Neural cell (in vitro differentiated cells): ENCODE measurements at regions not wholly inside any gene's neighbourhood (a gene's known extent, or its start where the extent isn't known, plus 50 kb on each side); places are given as distances from the start of the nearest gene placed in this dataset.

ENCODE experiments used
- CTCF ChIP-seq: fragments of 450-650 bp; IDR thresholded peaks from 2 replicates; pipeline ENCODE4 v1.5.1; 2014; ENCODE audit warnings: antibody characterized with exemption, mild to moderate bottlenecking, moderate library complexity; ENCODE audit not compliant: poor library complexity, severe bottlenecking
- EP300 ChIP-seq: fragments of 450-650 bp; conservative IDR thresholded peaks from 2 replicates; pipeline ENCODE4 v1.6.1; 2014; ENCODE audit warnings: antibody characterized with exemption, mild to moderate bottlenecking, moderate library complexity; ENCODE audit not compliant: poor library complexity, severe bottlenecking
- EZH2 ChIP-seq: fragments of 200-600, 300-800 bp; shearing (Covaris generic), sonication (generic); IDR thresholded peaks from 2 replicates; pipeline ENCODE4 v1.6.1; 2014; ENCODE audit warnings: antibody characterized with exemption, low read length, borderline replicate concordance, mild to moderate bottlenecking; ENCODE audit not compliant: insufficient read depth, poor library complexity, severe bottlenecking
- MXI1 ChIP-seq: fragments of 450-650 bp; conservative IDR thresholded peaks from 2 replicates; pipeline ENCODE4 v1.6.1; 2014; ENCODE audit warnings: antibody characterized with exemption, mild to moderate bottlenecking; ENCODE audit not compliant: poor library complexity, severe bottlenecking
- POLR2AphosphoS5 ChIP-seq: IDR thresholded peaks from 2 replicates; pipeline ENCODE4 v1.6.1; 2012
- REST ChIP-seq: IDR thresholded peaks from 2 replicates; pipeline ENCODE4 v1.6.1; 2012; ENCODE audit warnings: borderline replicate concordance
- SMC3 ChIP-seq: fragments of 450-650 bp; conservative IDR thresholded peaks from 2 replicates; pipeline ENCODE4 v1.6.1; 2014; ENCODE audit warnings: antibody characterized with exemption, mild to moderate bottlenecking, moderate library complexity; ENCODE audit not compliant: poor library complexity
- TAF1 ChIP-seq: IDR thresholded peaks from 2 replicates; pipeline ENCODE4 v1.6.1; 2012; ENCODE audit warnings: low read depth

- TF ChIP-seq CTCF, result no peak
- no peak for TF ChIP-seq SMC3
- no peak for TF ChIP-seq MXI1
- TF ChIP-seq EZH2, result no peak
- TF ChIP-seq TAF1, result no peak
- TF ChIP-seq POLR2AphosphoS5, result no peak
- TF ChIP-seq EP300, result no peak
- TF ChIP-seq REST, result no peak
Measured at GRCh38 chrX:928606-929005, 283.8 kb downstream of the CRLF2 start.
